Gastrocnemius medialis (tissue), 4 donors: ENCODE measurements at regions not wholly inside any gene's neighbourhood (a gene's known extent, or its start where the extent isn't known, plus 50 kb on each side); places are given as distances from the start of the nearest gene placed in this dataset.

Source experiments
- POLR2A ChIP-seq, 2 donors: fragments of 450-650 bp; IDR thresholded peaks; one replicate each; pipeline ENCODE4 v1.6.1; 2017; ENCODE audit warnings: antibody characterized with exemption in 2 of 2, mild to moderate bottlenecking in 2 of 2, moderate library complexity in 2 of 2
- TF ChIP-seq, protein P1 (sequence below), 5 experiments: fragments of 450-650 bp in 3 of 5; fragments of 200-600 bp in 2 of 5; sonication (generic) in 2 of 5; IDR thresholded peaks in 4 of 5; conservative IDR thresholded peaks in 1 of 5; 1 replicate in 4 of 5; 2 replicates in 1 of 5; pipeline ENCODE4 v1.5.1; 2016 to 2019; ENCODE audit warnings: antibody characterized with exemption in 5 of 5, mild to moderate bottlenecking in 3 of 5, moderate library complexity in 3 of 5

DNA sequence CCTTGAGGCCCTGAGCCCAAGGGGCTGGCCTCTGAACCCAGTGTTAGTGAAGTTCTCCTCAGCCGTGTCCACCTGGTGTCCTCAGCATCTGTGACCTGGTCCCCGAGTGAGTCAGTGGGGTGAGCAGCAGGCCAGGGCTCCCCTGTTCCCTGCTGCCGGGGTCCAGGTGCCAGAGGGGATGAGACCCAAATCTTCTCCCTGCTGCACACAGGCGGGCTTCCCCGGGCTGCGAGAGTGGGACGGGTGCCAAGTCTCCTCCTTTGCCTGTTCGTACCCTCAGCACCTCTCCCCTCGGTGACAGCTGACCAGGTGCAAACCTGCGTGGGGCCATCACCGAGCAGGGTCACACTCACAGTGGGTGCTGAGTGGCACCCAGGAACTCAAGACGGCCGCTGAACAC is 514.5 kb downstream of the TBC1D22A start:
- TF ChIP-seq, protein P1, sequence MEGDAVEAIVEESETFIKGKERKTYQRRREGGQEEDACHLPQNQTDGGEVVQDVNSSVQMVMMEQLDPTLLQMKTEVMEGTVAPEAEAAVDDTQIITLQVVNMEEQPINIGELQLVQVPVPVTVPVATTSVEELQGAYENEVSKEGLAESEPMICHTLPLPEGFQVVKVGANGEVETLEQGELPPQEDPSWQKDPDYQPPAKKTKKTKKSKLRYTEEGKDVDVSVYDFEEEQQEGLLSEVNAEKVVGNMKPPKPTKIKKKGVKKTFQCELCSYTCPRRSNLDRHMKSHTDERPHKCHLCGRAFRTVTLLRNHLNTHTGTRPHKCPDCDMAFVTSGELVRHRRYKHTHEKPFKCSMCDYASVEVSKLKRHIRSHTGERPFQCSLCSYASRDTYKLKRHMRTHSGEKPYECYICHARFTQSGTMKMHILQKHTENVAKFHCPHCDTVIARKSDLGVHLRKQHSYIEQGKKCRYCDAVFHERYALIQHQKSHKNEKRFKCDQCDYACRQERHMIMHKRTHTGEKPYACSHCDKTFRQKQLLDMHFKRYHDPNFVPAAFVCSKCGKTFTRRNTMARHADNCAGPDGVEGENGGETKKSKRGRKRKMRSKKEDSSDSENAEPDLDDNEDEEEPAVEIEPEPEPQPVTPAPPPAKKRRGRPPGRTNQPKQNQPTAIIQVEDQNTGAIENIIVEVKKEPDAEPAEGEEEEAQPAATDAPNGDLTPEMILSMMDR (IDR thresholded peaks at IDR 0.05 in 4 of 5, conservative IDR thresholded peaks at IDR 0.05 in 1 of 5), result no peak
- TF ChIP-seq POLR2A (IDR thresholded peaks at IDR 0.05), result no peak
